ENCODE measurements at regions not wholly inside any gene's neighbourhood (a gene's known extent, or its start where the extent isn't known, plus 50 kb on each side); places are given as distances from the start of the nearest gene placed in this dataset.

GRCh38 chr9:111985315-111985714, 88.7 kb downstream of the UGCG start:
- peaks cover 20% of the 10 kb centered on the region for H3K4me1 Mint-ChIP-seq (ENCODE audit: low read depth, unreplicated experiment)
- H3K4me3 Mint-ChIP-seq (ENCODE audit: low read depth, unreplicated experiment) = no peak overlapping the region
- CTCF ChIA-PET = interaction anchor here (0.7 kb wide), 1 partner anchor 27 kb away, joined by 3 read pairs; no protein-coding TSS in a partner anchor

GRCh38 chr9:111986035-111986556, 89.5 kb downstream of the UGCG start:
- BruUV-seq (replicated peaks) = no TSS peak
- CTCF ChIA-PET = interaction anchor here (0.7 kb wide), 3 partner anchors 26 to 374 kb away, joined by 3 to 5 read pairs (median 4); no protein-coding TSS in a partner anchor
- Mint-ChIP-seq H3K27ac (ENCODE audit: unreplicated experiment) (no peak overlapping the region), H3K9me3 (ENCODE audit: low read depth, unreplicated experiment) (peaks cover 2% of the 10 kb centered on the region), H3K4me3 (ENCODE audit: low read depth, unreplicated experiment) (no peak overlapping the region), H3K27me3 (ENCODE audit: unreplicated experiment) (no peaks in the 10 kb centered on the region), H3K4me1 (ENCODE audit: low read depth, unreplicated experiment) (peaks cover 16% of the 10 kb centered on the region), H3K36me3 (ENCODE audit: insufficient read depth, unreplicated experiment) (peaks cover 4% of the 10 kb centered on the region)
- intact Hi-C loops (cut with micrococcal nuclease; ENCODE audit: unreplicated experiment) = no loop called here
- DNase-seq = no peak
- TF ChIP-seq CTCF (IDR thresholded peaks at IDR 0.05; ENCODE audit: unreplicated experiment) = no peak

More at GRCh38 chr9:111985315-111985714, 88.7 kb downstream of the UGCG start:
- Mint-ChIP-seq H3K27me3 (ENCODE audit: unreplicated experiment) (no peaks in the 10 kb centered on the region), H3K27ac (ENCODE audit: unreplicated experiment) (no peak overlapping the region), H3K36me3 (ENCODE audit: insufficient read depth, unreplicated experiment) (no peaks in the 10 kb centered on the region), H3K9me3 (ENCODE audit: low read depth, unreplicated experiment) (no peaks in the 10 kb centered on the region)
- DNase-seq = no peak
- BruUV-seq (replicated peaks) = no TSS peak
- intact Hi-C loops (cut with micrococcal nuclease; ENCODE audit: unreplicated experiment) = no loop called here
- TF ChIP-seq CTCF (IDR thresholded peaks at IDR 0.05; ENCODE audit: unreplicated experiment) = no peak
